Central memory CD8-positive, alpha-beta T cell (primary cell): ENCODE measurements at regions not wholly inside any gene's neighbourhood (a gene's known extent, or its start where the extent isn't known, plus 50 kb on each side); places are given as distances from the start of the nearest gene placed in this dataset.

Experiments
- ATAC-seq: fragments of 150-1000 bp; cut with Tn5 transposase; replicated peaks from 2 replicates; pipeline ENCODE4 v1.10.0; 2022; ENCODE audit warnings: mild to moderate bottlenecking, moderate FRiP score, moderate number of reproducible peaks; ENCODE audit not compliant: poor library complexity, severe bottlenecking; ENCODE audit errors: extremely low read depth
- DNase-seq, 2 donors: peaks; one replicate each; pipeline ENCODE4 v3.0.0; 2021; ENCODE audit warnings: low spot score in 2 of 2
- H3K27ac Mint-ChIP-seq: one replicate; pipeline ENCODE4 v1.8.0; 2022; ENCODE audit warnings: low read depth, mild to moderate bottlenecking, moderate library complexity, mixed read lengths
- H3K27me3 Mint-ChIP-seq: one replicate; pipeline ENCODE4 v1.8.0; 2022; ENCODE audit warnings: mixed read lengths
- H3K36me3 Mint-ChIP-seq: one replicate; pipeline ENCODE4 v1.8.0; 2022; ENCODE audit warnings: mild to moderate bottlenecking, moderate library complexity, mixed read lengths; ENCODE audit not compliant: insufficient read depth
- H3K4me1 Mint-ChIP-seq: one replicate; pipeline ENCODE4 v1.8.0; 2022; ENCODE audit warnings: mixed read lengths
- H3K4me3 Mint-ChIP-seq: one replicate; pipeline ENCODE4 v1.8.0; 2022; ENCODE audit warnings: mild to moderate bottlenecking, moderate library complexity, mixed read lengths
- H3K9me3 Mint-ChIP-seq: one replicate; pipeline ENCODE4 v1.8.0; 2022; ENCODE audit warnings: mixed read lengths

DNA sequence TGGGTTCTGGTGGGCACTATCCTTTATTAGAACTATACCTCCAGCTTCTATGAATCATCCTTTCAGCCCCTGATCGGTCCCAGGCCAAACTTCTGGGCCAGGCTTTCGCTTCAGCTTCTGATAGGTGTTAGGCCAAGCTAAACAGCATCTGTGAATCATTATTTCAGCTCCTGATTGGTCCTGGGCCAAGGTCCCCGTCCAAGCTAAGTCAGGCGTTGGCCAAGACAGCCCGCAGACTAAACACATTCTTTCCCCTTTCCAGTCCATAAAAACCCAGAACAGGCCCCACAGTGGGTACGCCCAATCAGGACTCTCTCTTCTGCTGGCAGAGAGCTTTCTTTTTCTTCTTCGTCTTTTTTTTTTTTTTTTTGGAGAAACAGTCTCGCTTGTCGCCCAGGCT is 1808.9 kb upstream of the SEL1L start:
- DNase-seq = no peak
- Mint-ChIP-seq H3K36me3 (no peaks in the 10 kb centered on the region), H3K27ac (no peak overlapping the region), H3K9me3 (peaks cover 21% of the 10 kb centered on the region), H3K4me1 (no peaks in the 10 kb centered on the region), H3K4me3 (no peak overlapping the region), H3K27me3 (no peaks in the 10 kb centered on the region)
- ATAC-seq = no peak

DNA sequence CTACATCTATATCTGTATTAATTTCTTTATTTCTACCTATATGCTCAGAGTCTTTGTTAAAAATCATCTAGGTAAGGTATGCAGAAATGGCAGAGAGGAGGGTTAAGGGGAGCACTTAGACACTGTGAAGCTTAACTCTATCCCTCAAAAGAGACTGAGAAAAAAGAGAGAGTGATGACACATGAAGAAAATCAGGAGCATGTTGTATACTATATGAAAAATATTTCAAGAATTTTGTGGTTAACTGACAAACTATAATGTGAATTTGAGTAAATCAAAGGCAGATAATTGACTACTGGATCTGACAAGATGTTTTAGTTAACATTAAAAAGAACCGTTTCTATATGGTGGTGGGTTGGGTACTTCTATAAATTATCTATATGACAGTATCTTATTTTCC is 1814.2 kb upstream of the SEL1L start:
- peaks cover 26% of the 10 kb centered on the region for H3K9me3 Mint-ChIP-seq
- no peak overlapping the region for H3K4me3 Mint-ChIP-seq
- H3K27me3 Mint-ChIP-seq = no peaks in the 10 kb centered on the region
- no peak for DNase-seq
- no peak for ATAC-seq
- H3K36me3 Mint-ChIP-seq = no peaks in the 10 kb centered on the region
- H3K27ac Mint-ChIP-seq = no peak overlapping the region
- no peaks in the 10 kb centered on the region for H3K4me1 Mint-ChIP-seq

DNA sequence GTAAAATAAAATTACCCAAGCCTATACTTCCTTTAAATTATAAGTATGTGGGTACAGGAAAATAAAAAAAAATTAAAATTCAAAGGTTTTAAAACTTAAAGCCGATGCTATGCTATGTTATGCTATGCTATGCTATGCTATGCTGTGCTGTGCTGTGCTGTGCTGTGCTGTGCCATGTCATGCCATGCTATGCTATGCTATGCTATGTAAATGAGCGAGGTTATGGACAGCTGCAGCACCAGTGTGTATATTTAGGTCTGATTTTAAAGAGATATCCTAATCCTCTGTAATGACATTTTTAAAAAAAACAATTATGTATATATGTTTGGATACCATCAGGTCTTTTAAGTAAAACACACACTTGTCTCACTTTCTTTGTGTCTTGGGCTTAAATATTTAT is 1822.0 kb upstream of the SEL1L start:
- Mint-ChIP-seq H3K27me3 (no peaks in the 10 kb centered on the region), H3K27ac (no peak overlapping the region), H3K4me1 (no peaks in the 10 kb centered on the region), H3K36me3 (no peaks in the 10 kb centered on the region), H3K9me3 (peaks cover 25% of the 10 kb centered on the region), H3K4me3 (no peak overlapping the region)
- ATAC-seq (no peak), DNase-seq (no peak)

DNA sequence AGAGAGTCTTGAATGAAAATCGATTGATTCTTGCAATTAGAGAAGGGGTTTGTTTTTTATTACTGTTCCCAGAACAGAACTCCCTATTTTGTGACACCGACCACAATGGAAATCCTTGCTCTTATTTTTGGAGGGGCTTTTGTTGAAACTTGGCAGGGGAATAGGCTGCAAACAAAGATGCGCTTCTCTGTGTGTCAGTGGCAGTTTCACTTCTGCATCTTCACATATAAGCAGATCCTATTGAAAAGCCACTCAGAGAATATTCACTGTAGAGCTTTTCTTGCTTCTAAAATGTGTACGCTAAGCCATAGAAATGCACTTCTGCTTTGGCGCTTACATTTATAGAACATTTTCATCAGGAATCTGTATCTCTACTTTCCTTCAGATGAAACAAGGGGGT is 1822.4 kb upstream of the SEL1L start:
- no peaks in the 10 kb centered on the region for H3K36me3 Mint-ChIP-seq
- H3K27me3 Mint-ChIP-seq = no peaks in the 10 kb centered on the region
- no peaks in the 10 kb centered on the region for H3K4me1 Mint-ChIP-seq
- H3K4me3 Mint-ChIP-seq = no peak overlapping the region
- H3K27ac Mint-ChIP-seq = no peak overlapping the region
- no peak for ATAC-seq
- DNase-seq = no peak
- peaks cover 26% of the 10 kb centered on the region for H3K9me3 Mint-ChIP-seq

DNA sequence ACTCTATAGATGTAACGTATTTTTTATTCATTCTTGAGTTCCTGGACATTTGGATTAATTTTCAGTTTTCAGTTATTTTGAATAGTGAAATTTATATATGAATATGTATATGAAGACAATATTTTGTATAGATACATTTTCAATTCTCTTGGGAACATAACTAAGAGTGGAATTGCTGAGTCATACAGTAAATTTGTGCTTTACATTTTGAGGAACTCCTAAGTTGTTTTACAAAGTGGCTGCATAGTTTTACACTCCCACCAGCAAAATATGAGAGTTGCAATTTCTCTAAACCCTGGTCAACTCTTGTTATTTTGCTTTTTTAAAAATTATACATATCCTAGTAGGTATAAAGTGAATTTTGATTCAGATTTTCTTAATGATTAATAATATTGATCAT is 1838.6 kb upstream of the SEL1L start:
- H3K4me3 Mint-ChIP-seq = no peak overlapping the region
- no peak for DNase-seq
- no peak overlapping the region for H3K27ac Mint-ChIP-seq
- peaks cover 14% of the 10 kb centered on the region for H3K9me3 Mint-ChIP-seq
- no peaks in the 10 kb centered on the region for H3K27me3 Mint-ChIP-seq
- ATAC-seq = no peak
- no peaks in the 10 kb centered on the region for H3K36me3 Mint-ChIP-seq
- no peaks in the 10 kb centered on the region for H3K4me1 Mint-ChIP-seq

DNA sequence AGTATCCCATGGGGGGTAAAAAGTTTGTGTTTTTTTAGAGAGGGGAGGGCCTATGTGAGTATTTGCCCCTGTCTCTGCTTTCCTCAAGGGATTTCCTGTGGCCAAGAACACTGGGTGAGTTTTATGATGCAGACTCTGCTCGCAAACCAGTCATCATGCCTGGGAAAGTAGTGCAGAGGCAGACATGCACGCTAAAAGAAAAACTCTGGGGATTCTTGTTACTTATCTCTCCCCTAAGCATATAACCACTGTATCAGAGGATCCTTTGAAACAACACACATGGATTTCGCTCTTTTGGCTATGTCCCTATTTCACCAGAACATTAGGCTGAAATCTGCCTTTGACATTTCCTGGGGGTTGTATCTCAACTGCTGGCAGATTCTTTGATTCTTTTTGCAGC is 1845.8 kb upstream of the SEL1L start:
- Mint-ChIP-seq H3K27me3 (no peaks in the 10 kb centered on the region), H3K36me3 (peaks cover 2% of the 10 kb centered on the region), H3K27ac (no peak overlapping the region), H3K4me1 (no peaks in the 10 kb centered on the region), H3K9me3 (peaks cover 26% of the 10 kb centered on the region), H3K4me3 (no peak overlapping the region)
- DNase-seq = no peak
- ATAC-seq = no peak

DNA sequence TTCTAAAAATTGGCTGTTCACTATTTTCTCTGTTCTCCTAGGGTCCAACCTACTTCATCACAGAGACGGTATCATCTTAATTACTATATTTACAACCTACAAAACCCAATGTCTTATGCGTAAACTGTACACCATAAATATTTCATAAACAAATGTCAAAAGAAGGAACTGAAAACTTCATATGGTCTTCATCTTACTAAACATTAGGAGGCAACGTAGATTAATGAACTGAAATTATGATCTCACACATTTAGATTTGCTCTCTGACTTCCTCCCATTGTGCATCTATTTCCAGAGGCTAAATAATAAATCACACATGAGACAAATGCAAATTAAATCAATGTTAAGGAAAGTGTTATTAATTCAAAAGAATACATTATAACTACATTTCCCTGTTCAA is 1850.6 kb upstream of the SEL1L start:
- Mint-ChIP-seq H3K4me3 (no peak overlapping the region), H3K36me3 (peaks cover 2% of the 10 kb centered on the region), H3K27ac (no peak overlapping the region), H3K9me3 (peaks cover 40% of the 10 kb centered on the region), H3K4me1 (no peaks in the 10 kb centered on the region), H3K27me3 (no peaks in the 10 kb centered on the region)
- DNase-seq = no peak
- ATAC-seq = no peak

DNA sequence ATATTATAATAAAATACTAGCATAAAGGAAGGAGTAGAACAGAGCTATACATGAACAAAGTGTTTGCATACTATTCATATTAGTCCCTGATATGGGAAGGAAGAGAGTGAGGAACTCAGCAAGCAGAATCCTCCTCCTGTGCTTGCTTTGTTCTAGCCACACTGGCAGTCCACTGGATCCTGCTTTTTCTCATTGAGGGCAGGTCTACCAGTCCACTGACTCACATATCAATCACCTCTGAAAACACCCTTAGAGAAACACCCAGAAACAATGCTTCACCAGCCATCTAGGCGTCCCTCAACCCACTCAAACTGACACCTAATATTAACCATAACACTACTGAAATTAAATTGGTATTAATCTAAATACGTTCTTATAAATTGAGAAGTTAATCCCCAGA is 1861.7 kb upstream of the SEL1L start:
- Mint-ChIP-seq H3K27ac (no peak overlapping the region), H3K27me3 (no peaks in the 10 kb centered on the region), H3K9me3 (peaks cover 6% of the 10 kb centered on the region), H3K4me1 (no peaks in the 10 kb centered on the region), H3K36me3 (no peaks in the 10 kb centered on the region), H3K4me3 (no peak overlapping the region)
- no peak for ATAC-seq
- DNase-seq = no peak

DNA sequence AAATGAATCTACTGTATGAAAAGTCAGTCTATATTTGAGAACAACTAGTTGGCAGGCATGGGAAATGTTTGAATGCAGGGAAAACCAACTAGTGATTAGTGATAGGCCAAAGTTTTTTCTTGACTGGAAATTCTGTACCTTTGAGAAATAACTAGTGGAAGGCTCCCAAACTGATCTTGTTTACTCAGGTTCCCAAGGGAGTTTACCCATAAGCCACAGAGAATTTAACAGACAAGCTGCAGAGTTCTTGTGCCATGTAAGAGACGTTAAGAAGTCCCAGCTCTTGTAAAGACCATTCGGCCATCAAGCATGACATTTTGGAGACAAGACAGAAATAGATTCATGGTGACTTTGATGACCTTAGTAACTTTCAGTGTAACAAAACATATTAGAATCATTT is 1882.8 kb upstream of the SEL1L start:
- no peak for ATAC-seq

DNA sequence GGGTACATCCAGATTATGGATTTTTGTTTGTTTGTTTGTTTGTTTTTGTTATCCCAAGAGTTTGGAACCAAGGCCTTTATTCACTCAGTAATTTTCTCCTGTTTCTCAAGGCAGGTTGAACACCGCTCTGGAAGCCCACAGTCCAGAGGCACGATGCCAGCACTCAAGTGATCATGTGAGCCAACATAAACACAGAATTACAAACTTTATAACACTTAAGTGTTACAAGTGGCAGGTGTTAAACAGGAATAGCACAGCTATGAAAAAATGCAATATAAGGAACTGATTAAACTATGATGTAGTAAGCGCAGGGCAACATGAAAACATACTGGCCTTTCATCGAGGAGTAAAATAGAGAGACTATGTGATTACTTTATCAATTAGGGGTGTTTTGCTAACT is 1885.8 kb upstream of the SEL1L start:
- Mint-ChIP-seq H3K36me3 (no peaks in the 10 kb centered on the region), H3K4me1 (no peaks in the 10 kb centered on the region), H3K27me3 (no peaks in the 10 kb centered on the region), H3K4me3 (no peak overlapping the region), H3K9me3 (peaks cover 10% of the 10 kb centered on the region), H3K27ac (no peak overlapping the region)
- ATAC-seq (no peak), DNase-seq (no peak)

More for the DNA sequence above, 1882.8 kb upstream of the SEL1L start:
- no peak overlapping the region for H3K27ac Mint-ChIP-seq
- no peaks in the 10 kb centered on the region for H3K27me3 Mint-ChIP-seq
- H3K36me3 Mint-ChIP-seq = no peaks in the 10 kb centered on the region
- no peak for DNase-seq
- H3K4me3 Mint-ChIP-seq = no peak overlapping the region
- no peaks in the 10 kb centered on the region for H3K4me1 Mint-ChIP-seq
- H3K9me3 Mint-ChIP-seq = peaks cover 11% of the 10 kb centered on the region

DNA sequence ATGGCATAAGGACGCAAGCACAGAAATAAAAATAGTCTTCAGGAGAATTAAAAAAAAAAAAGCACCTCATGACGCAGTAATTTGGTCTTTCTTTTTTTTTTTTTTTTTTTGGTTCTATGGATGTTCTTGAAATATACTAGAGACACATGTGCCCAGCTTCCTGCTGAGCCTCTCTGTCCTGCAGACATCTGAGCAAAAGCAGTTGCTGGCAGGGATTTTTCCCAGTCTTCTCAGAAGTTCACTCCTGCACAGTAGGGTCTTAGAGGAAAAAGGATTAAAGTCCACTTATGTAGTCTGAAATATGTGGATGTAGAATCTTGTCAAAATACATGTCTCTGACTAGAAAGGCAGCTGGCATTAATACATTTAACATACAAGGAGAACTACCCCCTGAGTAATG is 1888.1 kb upstream of the SEL1L start:
- Mint-ChIP-seq H3K36me3 (no peaks in the 10 kb centered on the region), H3K9me3 (peaks cover 9% of the 10 kb centered on the region), H3K27me3 (no peaks in the 10 kb centered on the region), H3K4me1 (no peaks in the 10 kb centered on the region), H3K27ac (no peak overlapping the region), H3K4me3 (no peak overlapping the region)
- ATAC-seq (no peak), DNase-seq (no peak)

DNA sequence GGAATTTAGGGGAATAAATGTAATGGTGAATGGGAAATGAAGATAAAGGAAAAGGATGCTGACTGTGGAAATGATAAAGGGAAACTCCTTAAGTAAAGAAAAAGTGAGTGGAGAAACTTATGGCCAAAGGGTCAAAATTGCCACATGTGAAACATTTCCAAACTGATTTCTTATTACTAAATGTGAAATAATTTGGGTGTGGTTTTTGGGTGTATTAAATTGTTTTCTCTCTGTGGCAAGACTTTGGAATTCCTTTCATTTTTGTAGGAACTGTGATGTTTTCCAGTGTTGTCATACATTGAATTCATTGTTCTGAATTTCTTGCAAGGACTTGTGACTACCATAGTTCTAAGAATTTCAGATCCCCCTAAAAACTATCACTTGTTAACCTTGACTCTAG is 1891.5 kb upstream of the SEL1L start:
- ATAC-seq = no peak
- Mint-ChIP-seq H3K36me3 (no peaks in the 10 kb centered on the region), H3K4me3 (no peak overlapping the region), H3K27ac (no peak overlapping the region), H3K27me3 (no peaks in the 10 kb centered on the region), H3K9me3 (peaks cover 9% of the 10 kb centered on the region), H3K4me1 (no peaks in the 10 kb centered on the region)
- no peak for DNase-seq

DNA sequence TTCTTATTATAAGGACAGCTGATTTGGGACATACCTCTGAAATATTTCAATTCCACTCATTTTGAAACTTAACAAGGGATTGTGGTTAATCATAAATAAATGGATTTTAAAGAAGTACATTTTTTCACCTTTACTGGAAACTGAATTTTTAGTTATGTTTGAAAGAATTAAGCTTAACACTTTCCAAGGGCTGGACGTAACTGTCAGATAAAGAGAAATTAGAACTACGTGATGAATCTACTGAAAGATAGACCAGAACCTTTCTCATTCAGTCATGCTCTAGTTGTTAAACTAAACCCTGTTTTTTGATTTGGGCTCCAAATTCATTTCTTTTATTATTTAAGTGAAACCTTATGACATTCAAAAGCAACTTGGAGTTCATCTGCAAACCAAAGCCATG is 1892.1 kb upstream of the SEL1L start:
- no peak overlapping the region for H3K4me3 Mint-ChIP-seq
- no peak overlapping the region for H3K27ac Mint-ChIP-seq
- no peak for DNase-seq
- no peaks in the 10 kb centered on the region for H3K36me3 Mint-ChIP-seq
- peaks cover 9% of the 10 kb centered on the region for H3K9me3 Mint-ChIP-seq
- H3K27me3 Mint-ChIP-seq = no peaks in the 10 kb centered on the region
- no peak for ATAC-seq
- no peaks in the 10 kb centered on the region for H3K4me1 Mint-ChIP-seq

DNA sequence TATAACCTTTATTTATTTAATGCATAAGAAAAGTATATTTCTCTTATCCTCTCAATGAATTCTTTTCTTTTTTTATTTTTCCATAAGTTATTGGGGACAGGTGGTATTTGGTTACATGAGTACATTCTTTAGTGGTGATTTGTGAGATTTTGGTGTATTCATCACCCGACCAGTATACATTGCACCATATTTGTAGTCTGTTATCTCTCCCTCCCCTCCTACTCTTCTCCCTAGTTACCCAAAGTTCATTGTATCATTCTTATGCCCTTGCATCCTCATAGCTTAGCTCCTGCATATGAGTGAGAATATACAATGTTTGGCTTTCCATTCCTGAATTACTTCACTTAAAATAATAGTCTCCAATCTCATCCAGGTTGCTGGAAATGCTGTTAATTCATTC is 1900.0 kb upstream of the SEL1L start:
- DNase-seq = no peak
- Mint-ChIP-seq H3K4me1 (no peaks in the 10 kb centered on the region), H3K4me3 (no peak overlapping the region), H3K27me3 (no peaks in the 10 kb centered on the region), H3K36me3 (no peaks in the 10 kb centered on the region), H3K27ac (no peak overlapping the region), H3K9me3 (peaks cover 11% of the 10 kb centered on the region)
- ATAC-seq = no peak
